ENCODE measurements at regions not wholly inside any gene's neighbourhood (a gene's known extent, or its start where the extent isn't known, plus 50 kb on each side); places are given as distances from the start of the nearest gene placed in this dataset.

DNA sequence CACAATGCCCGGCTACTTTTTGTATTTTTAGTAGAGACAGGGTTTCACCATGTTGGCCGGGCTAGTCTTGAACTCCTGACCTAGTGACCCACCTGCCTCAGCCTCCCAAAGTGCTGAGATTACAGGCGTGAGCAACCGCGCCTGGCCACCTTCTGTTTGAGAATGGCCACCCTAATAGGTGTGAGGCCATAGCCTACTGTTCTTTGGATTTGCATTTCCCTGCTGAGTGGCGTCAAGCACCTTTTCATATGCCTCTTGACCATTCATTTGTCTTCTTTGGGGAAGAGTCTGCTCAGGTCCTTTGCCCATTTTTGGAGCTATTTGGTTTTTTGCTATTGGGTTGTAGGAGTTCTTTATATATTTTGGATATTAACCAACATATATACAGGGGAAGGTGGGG, 276.7 kb downstream of the PARN start:
- POLR2A ChIA-PET (ENCODE audit: unreplicated experiment): no interaction called here
- H3K4me1 ChIP-seq (ENCODE audit: control insufficient read depth, insufficient read depth, low read length): peaks cover 1% of the 10 kb centered on the region; the same call in 1 of the 2 replicates
- no peak overlapping the region for H3K23ac ChIP-seq (ENCODE audit: low read depth, low read length)
- H3K36me3 ChIP-seq (ENCODE audit: control insufficient read depth, insufficient read depth, low read length): no peaks in the 10 kb centered on the region
- ATAC-seq (ENCODE audit: low read depth) (no peak), DNase-seq (no peak)
- H3K79me1 ChIP-seq (ENCODE audit: low read depth in 1 of 2, low read length in 2 of 2): no peaks in the 10 kb centered on the region
- no peak overlapping the region for H3K56ac ChIP-seq (ENCODE audit: extremely low read depth, insufficient read depth, low read length)
- no CpG with 5 or more reads among the region's 6 CpGs for WGBS, 2 experiments (ENCODE audit: extremely low coverage in 2 of 2, insufficient read length in 1 of 2)
- no peak overlapping the region for H3K4me2 ChIP-seq (ENCODE audit: low read depth, low read length)
- no peaks in the 10 kb centered on the region for H3K9me3 ChIP-seq (ENCODE audit: control insufficient read depth, insufficient read depth, low read length)
- in situ Hi-C loops (cut with MboI; ENCODE audit: low sequenced_read_pairs): no loop called here
- no peak overlapping the region for H2BK5ac ChIP-seq (ENCODE audit: low read depth, low read length, poor library complexity, severe bottlenecking)
- dilution Hi-C loops (cut with HindIII; ENCODE audit: low sequenced_read_pairs, unreplicated experiment): no loop called here
- H3K18ac ChIP-seq (ENCODE audit: low read depth, low read length): no peak overlapping the region
- H3K27me3 ChIP-seq (ENCODE audit: control insufficient read depth, insufficient read depth, low read length): peaks cover 7% of the 10 kb centered on the region; the same call in 1 of the 2 replicates
- no peak overlapping the region for H3K27ac ChIP-seq (ENCODE audit: insufficient read depth, low read length)
- H2AK9ac ChIP-seq (replicated peaks; ENCODE audit: low read depth, low read length, poor library complexity): no peak overlapping the region
- no peak overlapping the region for H3K14ac ChIP-seq (replicated peaks; ENCODE audit: low read depth, low read length)
- no peaks in the 10 kb centered on the region for H3K9me1 ChIP-seq (ENCODE audit: insufficient read depth, low read length)
- no peak overlapping the region for H2BK20ac ChIP-seq (ENCODE audit: low read depth, low read length)
- CTCF ChIA-PET: no interaction called here
- no peak overlapping the region for H4K5ac ChIP-seq (ENCODE audit: low read depth, low read length)
- H2AK5ac ChIP-seq (ENCODE audit: low read depth, low read length): no peak overlapping the region
- no peak overlapping the region for H2AFZ ChIP-seq (replicated peaks; ENCODE audit: low read length, poor library complexity)
- no peak overlapping the region for H3K4ac ChIP-seq (ENCODE audit: low read depth, low read length)
- no peak overlapping the region for H2BK120ac ChIP-seq (ENCODE audit: low read depth, low read length)
- no TSS peak for BruUV-seq (replicated peaks)
- TF ChIP-seq MXI1 (IDR thresholded peaks at IDR 0.05; ENCODE audit: borderline replicate concordance, low read depth, low read length) (no peak), USF2 (IDR thresholded peaks at IDR 0.05; ENCODE audit: low read depth, low read length) (no peak), ELK1 (IDR thresholded peaks at IDR 0.05; ENCODE audit: borderline replicate concordance, low read depth, low read length) (no peak)
- H4K8ac ChIP-seq (ENCODE audit: low read depth in 2 of 2, low read length in 2 of 2): no peak overlapping the region
- H2BK15ac ChIP-seq (ENCODE audit: low read depth, low read length): no peak overlapping the region
- no peak overlapping the region for H4K91ac ChIP-seq (ENCODE audit: insufficient read depth, low read depth, low read length)
- no peak overlapping the region for H3K9ac ChIP-seq (ENCODE audit: low read depth, low read length)
- H4K20me1 ChIP-seq (ENCODE audit: insufficient read depth, low read length): no peaks in the 10 kb centered on the region
- intact Hi-C loops (cut with micrococcal nuclease): no loop called here
- H3K4me3 ChIP-seq (ENCODE audit: insufficient read depth, low read depth, low read length): no peak overlapping the region
